H9 (cell line): ENCODE measurements at regions not wholly inside any gene's neighbourhood (a gene's known extent, or its start where the extent isn't known, plus 50 kb on each side); places are given as distances from the start of the nearest gene placed in this dataset.

Experiments
- DNase-seq: peaks from one replicate; pipeline ENCODE4 v3.0.0-alpha.2; 2017
- H2AFZ ChIP-seq: one replicate; pipeline ENCODE4 v1.6.1; 2013; ENCODE audit warnings: mild to moderate bottlenecking, low read length, control low read depth, moderate library complexity
- H2AK5ac ChIP-seq: 2 replicates; pipeline ENCODE4 v1.6.1; 2013; ENCODE audit warnings: low read length, control low read depth, mixed read lengths; ENCODE audit not compliant: insufficient read length
- H2BK120ac ChIP-seq: one replicate; pipeline ENCODE4 v1.6.1; 2013; ENCODE audit warnings: low read depth, mild to moderate bottlenecking, low read length, control low read depth, inconsistent platforms; ENCODE audit not compliant: poor library complexity, severe bottlenecking
- H2BK12ac ChIP-seq: 2 replicates; pipeline ENCODE4 v1.6.1; 2013; ENCODE audit warnings: low read length, control low read depth, mixed read lengths, low read depth; ENCODE audit not compliant: insufficient read length
- H2BK15ac ChIP-seq: 2 replicates; pipeline ENCODE4 v1.6.1; 2013; ENCODE audit warnings: low read depth, low read length, control low read depth
- H2BK20ac ChIP-seq: one replicate; pipeline ENCODE4 v1.6.1; 2013; ENCODE audit warnings: low read depth, mild to moderate bottlenecking, low read length, control low read depth, inconsistent platforms; ENCODE audit not compliant: poor library complexity, severe bottlenecking
- H2BK5ac ChIP-seq: 2 replicates; pipeline ENCODE4 v1.6.1; 2013; ENCODE audit warnings: low read length, control low read depth, mixed read lengths; ENCODE audit not compliant: insufficient read length
- H3K14ac ChIP-seq: 2 replicates; pipeline ENCODE4 v1.6.1; 2013; ENCODE audit warnings: low read length, control low read depth; ENCODE audit not compliant: insufficient read depth
- H3K18ac ChIP-seq: 2 replicates; pipeline ENCODE4 v1.6.1; 2013; ENCODE audit warnings: low read depth, mild to moderate bottlenecking, mixed read lengths, low read length, control low read depth; ENCODE audit not compliant: insufficient read length
- H3K23ac ChIP-seq: 2 replicates; pipeline ENCODE4 v1.6.1; 2013; ENCODE audit warnings: low read length, control low read depth, mixed read lengths, low read depth; ENCODE audit not compliant: insufficient read length
- H3K23me2 ChIP-seq: 2 replicates; pipeline ENCODE4 v1.6.1; 2013; ENCODE audit warnings: low read depth, mild to moderate bottlenecking, mixed read lengths, low read length, control low read depth; ENCODE audit not compliant: insufficient read length, poor library complexity, severe bottlenecking
- H3K27ac ChIP-seq: 2 replicates; pipeline ENCODE4 v1.5.1; 2013; ENCODE audit warnings: low read length, control low read depth, mixed read lengths, low read depth; ENCODE audit not compliant: insufficient read length
- H3K27me3 ChIP-seq: 2 replicates; pipeline ENCODE4 v1.6.1; 2013; ENCODE audit warnings: low read length, control low read depth, inconsistent platforms; ENCODE audit not compliant: insufficient read depth
- H3K4ac ChIP-seq: 2 replicates; pipeline ENCODE4 v1.6.1; 2013; ENCODE audit warnings: low read depth, mild to moderate bottlenecking, control low read depth, inconsistent platforms, low read length, moderate library complexity
- H3K4me1 ChIP-seq: 2 replicates; pipeline ENCODE4 v1.6.1; 2013; ENCODE audit warnings: low read length, control low read depth, inconsistent platforms; ENCODE audit not compliant: insufficient read depth
- H3K4me2 ChIP-seq: 2 replicates; pipeline ENCODE4 v1.6.1; 2013; ENCODE audit warnings: low read length, control low read depth, mixed read lengths; ENCODE audit not compliant: insufficient read length, insufficient read depth
- H3K56ac ChIP-seq: 2 replicates; pipeline ENCODE4 v1.6.1; 2013; ENCODE audit warnings: low read depth, mild to moderate bottlenecking, mixed read lengths, low read length, control low read depth; ENCODE audit not compliant: insufficient read length
- H3K79me1 ChIP-seq: 2 replicates; pipeline ENCODE4 v1.6.1; 2013; ENCODE audit warnings: low read depth, mild to moderate bottlenecking, moderate library complexity, low read length, control low read depth, inconsistent platforms; ENCODE audit not compliant: insufficient read depth, poor library complexity, severe bottlenecking
- H3K79me2 ChIP-seq: 2 replicates; pipeline ENCODE4 v1.6.1; 2013; ENCODE audit warnings: low read length, control low read depth, inconsistent platforms; ENCODE audit not compliant: insufficient read depth
- H3K9ac ChIP-seq: 2 replicates; pipeline ENCODE4 v1.6.1; 2013; ENCODE audit warnings: low read length, control low read depth, mixed read lengths; ENCODE audit not compliant: insufficient read length; ENCODE audit errors: extremely low read depth
- H3K9me3 ChIP-seq: one replicate; pipeline ENCODE4 v1.6.1; 2013; ENCODE audit warnings: low read depth, low read length, inconsistent platforms; ENCODE audit not compliant: control insufficient read depth
- H3T11ph ChIP-seq: one replicate; pipeline ENCODE4 v1.6.1; 2013; ENCODE audit warnings: mild to moderate bottlenecking, low read length, control low read depth, inconsistent platforms
- H4K20me1 ChIP-seq: one replicate; pipeline ENCODE4 v1.6.1; 2013; ENCODE audit not compliant: control insufficient read depth, insufficient read length, insufficient read depth
- H4K5ac ChIP-seq: 2 replicates; pipeline ENCODE4 v1.6.1; 2013; ENCODE audit warnings: low read depth, mild to moderate bottlenecking, mixed read lengths, low read length, control low read depth; ENCODE audit not compliant: insufficient read length
- H4K8ac ChIP-seq: replicated peaks from 2 replicates; pipeline ENCODE4 v1.6.1; 2013; ENCODE audit warnings: low read length, control low read depth, mixed read lengths, low read depth; ENCODE audit not compliant: insufficient read length
- H4K91ac ChIP-seq: 2 replicates; pipeline ENCODE4 v1.6.1; 2013; ENCODE audit warnings: low read depth, mild to moderate bottlenecking, moderate library complexity, mixed read lengths, low read length, control low read depth; ENCODE audit not compliant: insufficient read length
- H3K27ac Mint-ChIP-seq, 3 experiments: 2 replicates in 2 of 3; 3 replicates in 1 of 3; pipeline ENCODE4 v1.8.0; 2020 to 2021; ENCODE audit warnings: mixed read lengths in 3 of 3, mild to moderate bottlenecking in 1 of 3, moderate library complexity in 1 of 3
- H3K27me3 Mint-ChIP-seq: 2 replicates; pipeline ENCODE4 v1.8.0; 2021; ENCODE audit warnings: low read depth, mild to moderate bottlenecking, moderate library complexity, mixed read lengths
- H3K36me3 Mint-ChIP-seq, 3 experiments: 2 replicates in 2 of 3; 3 replicates in 1 of 3; pipeline ENCODE4 v1.8.0; 2020 to 2021; ENCODE audit warnings: low read depth in 3 of 3, mixed read lengths in 3 of 3; ENCODE audit not compliant: insufficient read depth in 1 of 3
- H3K4me1 Mint-ChIP-seq, 2 experiments: 2 replicates each; pipeline ENCODE4 v1.8.0; 2020; ENCODE audit warnings: mixed read lengths in 2 of 2
- H3K4me3 Mint-ChIP-seq, 2 experiments: 2 replicates in 1 of 2; 3 replicates in 1 of 2; pipeline ENCODE4 v1.8.0; 2020 to 2021; ENCODE audit warnings: mild to moderate bottlenecking in 2 of 2, mixed read lengths in 2 of 2, moderate library complexity in 1 of 2
- H3K9me3 Mint-ChIP-seq, 2 experiments: 2 replicates in 1 of 2; 3 replicates in 1 of 2; pipeline ENCODE4 v1.8.0; 2020; ENCODE audit warnings: mild to moderate bottlenecking in 2 of 2, mixed read lengths in 2 of 2, moderate library complexity in 1 of 2
- CTCF ChIP-seq: fragments of 200-600 bp; sonication (generic); conservative IDR thresholded peaks from 3 replicates; pipeline ENCODE4 v1.8.0; 2021; ENCODE audit warnings: antibody characterized with exemption, mild to moderate bottlenecking
- WGBS: extraction: QIAGEN DNeasy Blood & Tissue Kit; methylation state at CpG from one replicate; pipeline ENCODE4 v1.1.7; 2013; ENCODE audit warnings: missing lambda C conversion rate, low lambda C conversion rate, mixed read lengths; ENCODE audit not compliant: insufficient read length; ENCODE audit errors: extremely low coverage; 5-methylcytosine and 5-hydroxymethylcytosine counted together

- H3K4me1 ChIP-seq, result no peaks in the 10 kb centered on the region
- H3K79me1 ChIP-seq, result no peaks in the 10 kb centered on the region
- no peaks in the 10 kb centered on the region for H3K27me3 ChIP-seq
- no peaks in the 10 kb centered on the region for H4K20me1 ChIP-seq
- H3K27ac Mint-ChIP-seq, result no peak overlapping the region
- no peak overlapping the region for H4K91ac ChIP-seq
- no peak overlapping the region for H3K4ac ChIP-seq
- H3K14ac ChIP-seq, result no peak overlapping the region
- H3K4me1 Mint-ChIP-seq, result peaks cover 4% of the 10 kb centered on the region in 2 experiments; a peak in 2 of 4 replicates
- H2BK20ac ChIP-seq, result no peak overlapping the region
- H3K27ac ChIP-seq, result no peak overlapping the region
- H4K5ac ChIP-seq, result no peak overlapping the region
- peaks cover 16 to 19% of the 10 kb centered on the region in 2 experiments; a peak in 4 of 5 replicates for H3K9me3 Mint-ChIP-seq
- peaks cover 14% of the 10 kb centered on the region for H3K27me3 Mint-ChIP-seq
- no peak overlapping the region for H3K9ac ChIP-seq
- H2BK12ac ChIP-seq, result no peak overlapping the region
- H3K79me2 ChIP-seq, result no peaks in the 10 kb centered on the region
- H2AK5ac ChIP-seq, result no peak overlapping the region
- no peak overlapping the region for H3K18ac ChIP-seq
- H2AFZ ChIP-seq, result no peak overlapping the region
- H2BK120ac ChIP-seq, result no peak overlapping the region
- no peaks in the 10 kb centered on the region for H3K23me2 ChIP-seq
- H3K36me3 Mint-ChIP-seq, result peaks cover 2 to 15% (median 10%) of the 10 kb centered on the region in 3 experiments; a peak in 6 of 7 replicates
- H3K23ac ChIP-seq, result no peak overlapping the region
- no peak overlapping the region for H3K56ac ChIP-seq
- H2BK15ac ChIP-seq, result no peak overlapping the region
- WGBS, result no CpG with 5 or more reads among the region's 4 CpGs
- no peak for DNase-seq
- H2BK5ac ChIP-seq, result no peak overlapping the region
- no peak overlapping the region for H3K4me2 ChIP-seq
- peaks cover 5% of the 10 kb centered on the region for H3K9me3 ChIP-seq
- H4K8ac ChIP-seq, result no peak overlapping the region
- no peak overlapping the region for H3K4me3 Mint-ChIP-seq
- no peak for TF ChIP-seq CTCF
- H3T11ph ChIP-seq, result no peak overlapping the region
Measured at GRCh38 chr1:5374192-5374591, 618.0 kb downstream of the NPHP4 start.
